ENCODE measurements at regions not wholly inside any gene's neighbourhood (a gene's known extent, or its start where the extent isn't known, plus 50 kb on each side); places are given as distances from the start of the nearest gene placed in this dataset.

DNA sequence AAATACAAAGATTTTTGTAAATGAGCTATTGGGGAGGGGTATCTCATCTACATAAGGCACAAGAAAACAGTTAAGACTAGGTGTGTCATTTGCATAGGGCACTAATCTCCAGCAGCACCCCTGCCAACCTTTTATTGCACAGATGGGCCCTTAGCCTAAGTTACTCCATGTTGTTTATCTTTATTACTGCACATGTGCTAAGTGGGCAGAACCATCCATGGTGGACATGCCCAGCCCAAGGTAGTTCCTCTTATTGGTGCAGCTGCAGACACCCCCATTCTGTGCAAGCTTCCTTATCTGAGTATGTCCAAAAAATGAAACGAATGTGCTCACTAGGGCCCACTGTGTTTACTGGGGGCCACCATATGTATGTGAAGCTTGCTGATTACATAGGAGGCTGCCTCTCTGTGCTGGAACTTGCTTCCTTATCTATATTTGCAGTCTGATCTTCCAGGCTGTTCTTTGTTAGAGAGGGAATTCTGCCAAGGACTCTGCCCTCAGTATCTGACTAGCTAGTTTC is 77.3 kb upstream of the NEK7 start (continued):
- no peak for TF ChIP-seq CHD7 (IDR thresholded peaks at IDR 0.05; ENCODE audit: low read depth, low read length)
- TF ChIP-seq ZBTB33 (CRISPR knock-in tag; IDR thresholded peaks at IDR 0.05): no peak
- TF ChIP-seq ZNF830 (CRISPR knock-in tag; IDR thresholded peaks at IDR 0.05): no peak
- peak; percentile 15 for TF ChIP-seq ZFP36 (IDR thresholded peaks at IDR 0.05; ENCODE audit: low read depth, low read length, partially characterized antibody)
- TF ChIP-seq, protein P1, sequence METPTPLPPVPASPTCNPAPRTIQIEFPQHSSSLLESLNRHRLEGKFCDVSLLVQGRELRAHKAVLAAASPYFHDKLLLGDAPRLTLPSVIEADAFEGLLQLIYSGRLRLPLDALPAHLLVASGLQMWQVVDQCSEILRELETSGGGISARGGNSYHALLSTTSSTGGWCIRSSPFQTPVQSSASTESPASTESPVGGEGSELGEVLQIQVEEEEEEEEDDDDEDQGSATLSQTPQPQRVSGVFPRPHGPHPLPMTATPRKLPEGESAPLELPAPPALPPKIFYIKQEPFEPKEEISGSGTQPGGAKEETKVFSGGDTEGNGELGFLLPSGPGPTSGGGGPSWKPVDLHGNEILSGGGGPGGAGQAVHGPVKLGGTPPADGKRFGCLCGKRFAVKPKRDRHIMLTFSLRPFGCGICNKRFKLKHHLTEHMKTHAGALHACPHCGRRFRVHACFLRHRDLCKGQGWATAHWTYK (CRISPR knock-in tag; IDR thresholded peaks at IDR 0.05): peak; percentile 99
- no peak for TF ChIP-seq HLTF (IDR thresholded peaks at IDR 0.05)
- TF ChIP-seq HCFC1 (IDR thresholded peaks at IDR 0.05; ENCODE audit: low read depth, low read length): no peak
- peak; percentile 99 for TF ChIP-seq ZNF766 (CRISPR knock-in tag; conservative IDR thresholded peaks at IDR 0.05)
- no peak for TF ChIP-seq E2F1 (CRISPR knock-in tag; IDR thresholded peaks at IDR 0.05)
- TF ChIP-seq ZNF75A (CRISPR knock-in tag; IDR thresholded peaks at IDR 0.05): peak; percentile 69; the same call in 1 of the 2 replicates
- TF ChIP-seq, protein P2, sequence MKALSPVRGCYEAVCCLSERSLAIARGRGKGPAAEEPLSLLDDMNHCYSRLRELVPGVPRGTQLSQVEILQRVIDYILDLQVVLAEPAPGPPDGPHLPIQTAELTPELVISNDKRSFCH (CRISPR knock-in tag; IDR thresholded peaks at IDR 0.05): peak; percentile 93
- TF ChIP-seq, protein P2 (tag; IDR thresholded peaks at IDR 0.05): peak; percentile 98

Measured in K562 (cell line).